Thoracic aorta (tissue), 2 donors: ENCODE measurements at regions not wholly inside any gene's neighbourhood (a gene's known extent, or its start where the extent isn't known, plus 50 kb on each side); places are given as distances from the start of the nearest gene placed in this dataset.

ENCODE experiments used
- ATAC-seq: fragments of 150-250 bp; one replicate; pipeline ENCODE4 v1.8.0; 2017; ENCODE audit warnings: low read depth; ENCODE audit not compliant: insufficient number of reproducible peaks, low FRiP score
- DNase-seq: peaks from one replicate; pipeline ENCODE4 v3.0.0-alpha.2; 2020; ENCODE audit warnings: low spot score
- H3K27ac ChIP-seq, 2 donors: fragments of 200-600 bp; sonication (generic); 1 replicate in 1 of 2; 2 replicates in 1 of 2; pipeline ENCODE4 v1.5.1; 2016; ENCODE audit warnings: mild to moderate bottlenecking in 2 of 2, moderate library complexity in 2 of 2
- H3K27me3 ChIP-seq: fragments of 200-600 bp; sonication (generic); replicated peaks from 2 replicates; pipeline ENCODE4 v1.6.0; 2016; ENCODE audit warnings: mild to moderate bottlenecking; ENCODE audit not compliant: insufficient read depth
- H3K36me3 ChIP-seq: fragments of 200-600 bp; sonication (generic); one replicate; pipeline ENCODE4 v1.5.1; 2016
- H3K4me1 ChIP-seq, 2 donors: fragments of 200-600 bp; sonication (generic); 1 replicate in 1 of 2; 2 replicates in 1 of 2; pipeline versions ENCODE4 v1.5.1 to v1.6.0; 2016; ENCODE audit warnings: low read depth in 2 of 2, mild to moderate bottlenecking in 1 of 2; ENCODE audit not compliant: control insufficient read depth in 1 of 2
- H3K4me3 ChIP-seq: fragments of 200-600 bp; sonication (generic); 2 replicates; pipeline ENCODE4 v1.5.1; 2016; ENCODE audit warnings: mild to moderate bottlenecking
- H3K9me3 ChIP-seq: fragments of 200-600 bp; sonication (generic); 2 replicates; pipeline ENCODE4 v1.5.1; 2016
- TF ChIP-seq, protein P1 (sequence below): fragments of 200-600 bp; sonication (generic); IDR thresholded peaks from one replicate; pipeline ENCODE4 v1.5.1; 2019; ENCODE audit warnings: antibody characterized with exemption

DNA sequence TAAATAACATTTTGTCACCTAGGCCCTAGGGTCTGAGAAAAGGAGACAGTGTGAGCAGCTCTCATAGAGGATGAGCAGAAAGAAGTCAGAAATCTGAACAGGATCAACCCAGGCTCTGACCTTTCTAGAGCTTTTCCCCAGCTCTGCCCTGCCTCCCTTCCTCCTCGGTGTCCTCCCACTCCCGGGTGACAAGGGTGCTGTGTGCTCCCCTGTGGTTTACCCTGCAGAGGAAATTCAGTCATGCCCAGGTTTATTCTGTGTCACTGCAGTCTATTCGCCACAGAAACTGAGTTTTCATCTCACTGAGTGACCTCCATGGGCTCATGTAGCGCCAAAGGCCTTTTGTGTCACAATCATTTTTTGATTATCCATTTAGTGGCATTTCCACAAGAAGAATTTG, 76.6 kb downstream of the IL12A start:
- Histone ChIP-seq H3K36me3 (no peaks in the 10 kb centered on the region), H3K4me3 (no peak overlapping the region), H3K27me3 (no peaks in the 10 kb centered on the region), H3K4me1 (no peaks in the 10 kb centered on the region), H3K9me3 (no peaks in the 10 kb centered on the region), H3K27ac (no peak overlapping the region)
- TF ChIP-seq, protein P1, sequence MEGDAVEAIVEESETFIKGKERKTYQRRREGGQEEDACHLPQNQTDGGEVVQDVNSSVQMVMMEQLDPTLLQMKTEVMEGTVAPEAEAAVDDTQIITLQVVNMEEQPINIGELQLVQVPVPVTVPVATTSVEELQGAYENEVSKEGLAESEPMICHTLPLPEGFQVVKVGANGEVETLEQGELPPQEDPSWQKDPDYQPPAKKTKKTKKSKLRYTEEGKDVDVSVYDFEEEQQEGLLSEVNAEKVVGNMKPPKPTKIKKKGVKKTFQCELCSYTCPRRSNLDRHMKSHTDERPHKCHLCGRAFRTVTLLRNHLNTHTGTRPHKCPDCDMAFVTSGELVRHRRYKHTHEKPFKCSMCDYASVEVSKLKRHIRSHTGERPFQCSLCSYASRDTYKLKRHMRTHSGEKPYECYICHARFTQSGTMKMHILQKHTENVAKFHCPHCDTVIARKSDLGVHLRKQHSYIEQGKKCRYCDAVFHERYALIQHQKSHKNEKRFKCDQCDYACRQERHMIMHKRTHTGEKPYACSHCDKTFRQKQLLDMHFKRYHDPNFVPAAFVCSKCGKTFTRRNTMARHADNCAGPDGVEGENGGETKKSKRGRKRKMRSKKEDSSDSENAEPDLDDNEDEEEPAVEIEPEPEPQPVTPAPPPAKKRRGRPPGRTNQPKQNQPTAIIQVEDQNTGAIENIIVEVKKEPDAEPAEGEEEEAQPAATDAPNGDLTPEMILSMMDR: no peak
- no peak for ATAC-seq
- DNase-seq: no peak

DNA sequence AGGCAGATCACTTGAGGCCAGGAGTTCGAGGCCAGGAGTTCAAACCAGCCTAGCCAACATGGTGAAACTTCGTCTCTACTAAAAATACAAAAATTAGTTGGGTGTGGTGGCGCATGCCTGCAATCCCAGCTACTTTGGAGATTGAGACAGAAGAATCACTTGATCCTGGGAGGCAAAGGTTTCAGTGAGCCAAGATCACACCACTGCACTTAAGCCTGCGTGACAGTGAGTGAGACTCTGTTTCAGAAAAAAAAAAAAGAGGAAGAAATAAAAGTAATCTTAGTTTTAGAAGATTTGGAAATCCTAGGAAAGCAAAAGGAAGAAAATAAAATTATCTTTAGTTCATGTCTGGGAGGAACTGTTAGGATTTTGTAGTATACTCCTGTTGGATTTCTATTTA, 77.2 kb downstream of the IL12A start:
- H3K4me1 ChIP-seq: no peaks in the 10 kb centered on the region
- no peaks in the 10 kb centered on the region for H3K36me3 ChIP-seq
- no peak for DNase-seq
- TF ChIP-seq, protein P1: no peak
- no peak overlapping the region for H3K27ac ChIP-seq
- no peaks in the 10 kb centered on the region for H3K27me3 ChIP-seq
- H3K4me3 ChIP-seq: no peak overlapping the region
- no peak for ATAC-seq
- no peaks in the 10 kb centered on the region for H3K9me3 ChIP-seq

- Histone ChIP-seq H3K36me3 (no peaks in the 10 kb centered on the region), H3K27me3 (no peaks in the 10 kb centered on the region), H3K9me3 (no peaks in the 10 kb centered on the region), H3K4me3 (no peak overlapping the region), H3K27ac (no peak overlapping the region), H3K4me1 (no peaks in the 10 kb centered on the region)
- no peak for ATAC-seq
- TF ChIP-seq, protein P1: no peak
- no peak for DNase-seq
Observed at GRCh38 chr3:160069986-160070385, 81.4 kb downstream of the IL12A start.

- TF ChIP-seq, protein P1: no peak
- no peaks in the 10 kb centered on the region for H3K36me3 ChIP-seq
- H3K27ac ChIP-seq: no peak overlapping the region
- DNase-seq: no peak
- no peaks in the 10 kb centered on the region for H3K27me3 ChIP-seq
- H3K4me3 ChIP-seq: no peak overlapping the region
- no peaks in the 10 kb centered on the region for H3K9me3 ChIP-seq
- no peak for ATAC-seq
- no peaks in the 10 kb centered on the region for H3K4me1 ChIP-seq
Observed at GRCh38 chr3:160076519-160076918, 87.9 kb downstream of the IL12A start.

DNA sequence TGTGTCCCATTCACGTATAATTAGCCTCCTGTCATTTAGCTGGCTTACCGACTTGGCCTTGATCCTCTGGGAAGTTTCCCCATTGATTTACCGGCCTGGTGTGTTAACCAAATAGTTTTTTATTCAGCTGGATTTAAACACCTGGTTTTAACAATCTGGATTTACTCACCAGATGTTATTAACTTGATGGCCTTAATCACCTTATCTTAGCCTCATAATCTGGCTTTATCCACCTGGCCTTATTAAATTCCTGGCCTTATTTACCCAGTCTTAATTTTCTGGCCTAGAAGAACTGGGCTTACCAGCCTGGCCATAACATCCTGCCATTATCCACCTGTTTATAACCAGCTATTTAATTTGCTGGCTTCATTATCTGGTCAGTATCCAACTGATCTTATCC, 89.9 kb downstream of the IL12A start:
- Histone ChIP-seq H3K4me3 (no peak overlapping the region), H3K36me3 (no peaks in the 10 kb centered on the region), H3K9me3 (no peaks in the 10 kb centered on the region), H3K27ac (no peak overlapping the region), H3K27me3 (no peaks in the 10 kb centered on the region), H3K4me1 (no peaks in the 10 kb centered on the region)
- ATAC-seq (no peak), DNase-seq (no peak)
- TF ChIP-seq, protein P1: no peak
